Right renal pelvis (tissue), 4 donors: ENCODE measurements at regions not wholly inside any gene's neighbourhood (a gene's known extent, or its start where the extent isn't known, plus 50 kb on each side); places are given as distances from the start of the nearest gene placed in this dataset.
"Not testable (repeated sequence)": the region's sequence is repeated elsewhere in the genome, so short reads cannot be mapped to it uniquely, and the experiment has no call there.

Source experiments
- DNase-seq, 4 donors: peaks; one replicate each; pipeline ENCODE4 v3.0.0-alpha.2; 2013; ENCODE audit warnings: low read depth in 4 of 4, low spot score in 3 of 4, missing footprints in 1 of 4

GRCh38 chr19:28703400-28703956 is 509.5 kb downstream of the UQCRFS1 start:
- no peak for DNase-seq

GRCh38 chr19:28701491-28701890 is 511.5 kb downstream of the UQCRFS1 start:
- no peak for DNase-seq

DNA sequence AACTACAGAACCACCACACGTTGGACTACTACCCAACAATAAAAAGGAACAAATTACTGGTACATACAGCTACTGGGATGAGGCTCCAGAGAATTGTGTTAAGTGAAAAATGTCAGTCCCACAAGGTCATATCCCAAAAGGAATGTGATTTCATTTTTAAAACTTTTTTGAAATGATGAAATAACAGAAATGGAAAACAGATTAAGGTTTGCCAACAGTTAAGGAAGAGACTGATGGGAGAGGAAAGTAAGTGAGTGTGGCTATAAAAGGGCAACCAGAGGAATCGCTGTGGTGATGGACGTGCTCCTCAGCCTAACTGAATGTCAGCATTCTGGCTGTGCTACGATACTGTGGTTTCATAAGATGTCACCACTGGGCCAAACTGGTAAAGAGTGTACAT is 512.8 kb downstream of the UQCRFS1 start:
- no peak for DNase-seq

- no peak for DNase-seq
Measured at GRCh38 chr19:28697308-28697707, 515.6 kb downstream of the UQCRFS1 start.

GRCh38 chr19:28694812-28695211 is 518.1 kb downstream of the UQCRFS1 start:
- DNase-seq, result no peak

- no peak for DNase-seq
Measured at GRCh38 chr19:28691683-28692082, 521.3 kb downstream of the UQCRFS1 start.

DNA sequence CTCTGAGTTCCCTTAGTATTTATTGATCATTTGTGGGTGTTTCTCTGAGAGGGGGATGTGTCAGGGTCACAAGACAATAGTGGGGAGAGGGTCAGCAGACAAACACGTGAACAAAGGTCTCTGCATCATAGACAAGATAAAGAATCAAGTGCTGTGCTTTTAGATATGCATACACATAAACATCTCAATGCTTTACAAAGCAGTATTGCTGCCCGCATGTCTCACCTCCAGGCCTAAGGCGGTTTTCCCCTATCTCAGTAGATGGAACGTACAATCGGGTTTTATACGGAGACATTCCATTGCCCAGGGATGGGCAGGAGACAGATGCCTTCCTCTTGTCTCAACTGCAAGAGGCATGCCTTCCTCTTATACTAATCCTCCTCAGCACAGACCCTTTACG is 523.5 kb downstream of the UQCRFS1 start:
- DNase-seq, result not testable (repeated sequence)

- DNase-seq, result no peak
Measured at GRCh38 chr19:28687296-28687695, 525.7 kb downstream of the UQCRFS1 start.

DNA sequence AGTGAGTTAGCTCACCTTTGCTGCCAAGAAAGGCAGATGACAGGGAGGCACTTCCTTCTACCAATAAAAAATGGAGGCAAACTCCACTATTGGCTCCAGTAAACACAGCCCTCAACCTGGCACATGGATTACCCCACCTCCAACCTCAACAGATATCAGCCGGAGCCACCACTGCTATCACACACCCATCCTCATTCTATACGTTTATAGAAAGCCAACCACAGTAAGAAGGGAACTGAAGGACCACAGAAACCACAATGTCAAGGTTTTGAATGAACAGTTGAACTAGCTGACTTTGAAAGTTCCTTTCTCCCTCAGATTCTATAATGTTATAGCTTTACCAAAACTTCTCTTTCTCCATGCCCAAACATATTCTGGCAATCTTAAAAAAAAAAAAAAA is 526.2 kb downstream of the UQCRFS1 start:
- no peak for DNase-seq

- DNase-seq, result no peak
Measured at GRCh38 chr19:28685802-28686201, 527.1 kb downstream of the UQCRFS1 start.

- DNase-seq, result not testable (repeated sequence)
Measured at GRCh38 chr19:28685077-28685476, 527.9 kb downstream of the UQCRFS1 start.

- no peak for DNase-seq
Measured at GRCh38 chr19:28680111-28680510, 532.8 kb downstream of the UQCRFS1 start.

DNA sequence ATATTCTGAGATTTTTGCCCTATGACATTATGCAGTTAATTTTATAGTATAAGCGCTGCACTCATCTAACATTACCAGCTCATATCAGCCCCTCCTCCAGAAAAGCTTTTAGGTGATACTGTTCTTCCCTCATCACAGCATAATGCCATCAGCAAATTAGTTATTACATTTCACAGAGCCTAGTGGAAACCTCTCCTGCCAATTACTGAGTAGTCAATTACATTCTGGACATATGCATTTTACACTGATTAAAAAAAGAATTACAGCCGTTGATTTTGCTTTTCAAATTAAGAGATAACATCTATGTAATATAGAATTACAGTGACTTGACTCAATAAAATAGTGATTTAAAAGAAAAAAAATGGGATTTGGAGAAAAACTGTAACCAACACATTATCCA is 542.1 kb downstream of the UQCRFS1 start:
- DNase-seq, result no peak

GRCh38 chr19:28669804-28670203 is 543.1 kb downstream of the UQCRFS1 start:
- no peak for DNase-seq

DNA sequence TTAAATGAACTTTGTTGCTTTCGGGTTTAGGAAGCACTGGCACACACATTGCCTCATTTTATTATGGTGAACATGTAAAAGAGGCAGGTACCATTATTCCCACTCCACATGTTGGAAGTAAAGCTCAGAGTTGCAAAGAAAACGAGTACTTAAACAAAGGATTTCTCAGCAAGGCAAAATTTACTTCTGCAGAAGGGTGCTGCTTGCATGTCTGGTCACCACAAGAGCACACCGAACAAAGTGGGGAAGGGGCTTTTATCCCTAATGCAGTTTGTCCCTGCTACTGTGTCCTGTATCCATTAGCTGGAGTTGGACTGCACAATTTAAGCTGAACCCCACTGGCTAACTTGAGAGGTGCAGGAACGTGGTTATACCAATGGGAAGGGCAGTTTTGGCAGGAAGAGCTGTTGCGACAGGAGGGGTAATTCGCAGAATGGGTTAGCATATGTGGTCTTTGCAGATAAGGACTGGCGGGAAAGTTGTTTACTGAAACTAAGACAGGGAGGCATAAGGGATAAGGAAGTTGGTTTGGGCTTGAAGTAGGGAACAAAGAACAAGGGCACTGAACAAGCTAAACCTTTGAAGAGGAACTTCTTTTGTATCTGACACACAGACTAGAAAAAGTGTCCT is 545.5 kb downstream of the UQCRFS1 start:
- no peak for DNase-seq

DNA sequence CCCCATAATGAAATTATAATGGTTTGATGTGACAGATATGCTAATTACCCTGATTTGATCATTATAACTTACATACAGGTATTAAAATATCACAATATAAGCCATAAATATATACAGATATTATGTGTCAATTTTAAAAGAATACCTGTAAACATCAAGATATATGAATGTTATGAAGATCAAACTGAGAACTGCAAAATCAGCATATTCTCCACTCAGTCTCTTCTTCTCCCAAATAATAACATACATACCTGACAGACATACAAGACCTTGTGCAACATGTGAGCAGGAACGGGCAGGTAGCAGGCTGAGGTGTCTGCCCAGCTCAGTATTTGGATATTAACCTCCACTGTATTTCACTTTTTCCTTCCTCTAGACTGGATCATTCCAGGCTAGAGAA is 547.2 kb downstream of the UQCRFS1 start:
- DNase-seq, result no peak

DNA sequence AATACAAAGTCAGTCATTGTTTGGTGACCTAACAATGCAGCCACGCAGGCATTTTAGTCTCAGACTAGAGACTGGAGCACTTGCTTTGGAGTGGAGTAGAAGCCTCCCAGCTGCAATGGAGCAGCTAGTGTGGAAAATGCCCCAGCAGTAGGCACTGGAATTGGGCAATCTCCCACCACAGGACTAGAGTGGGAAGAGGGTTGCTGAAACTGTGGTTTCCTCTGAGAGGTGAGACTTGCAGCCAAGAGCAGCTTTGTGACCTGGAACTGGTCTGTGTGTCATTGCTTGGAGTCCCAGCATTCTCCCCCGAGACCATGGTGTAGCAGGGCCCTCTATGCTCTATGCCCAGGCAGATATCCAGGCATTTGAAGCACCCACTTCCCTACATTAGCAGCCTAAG is 556.3 kb downstream of the UQCRFS1 start:
- no peak for DNase-seq

GRCh38 chr19:28655054-28655453 is 557.9 kb downstream of the UQCRFS1 start:
- no peak for DNase-seq

DNA sequence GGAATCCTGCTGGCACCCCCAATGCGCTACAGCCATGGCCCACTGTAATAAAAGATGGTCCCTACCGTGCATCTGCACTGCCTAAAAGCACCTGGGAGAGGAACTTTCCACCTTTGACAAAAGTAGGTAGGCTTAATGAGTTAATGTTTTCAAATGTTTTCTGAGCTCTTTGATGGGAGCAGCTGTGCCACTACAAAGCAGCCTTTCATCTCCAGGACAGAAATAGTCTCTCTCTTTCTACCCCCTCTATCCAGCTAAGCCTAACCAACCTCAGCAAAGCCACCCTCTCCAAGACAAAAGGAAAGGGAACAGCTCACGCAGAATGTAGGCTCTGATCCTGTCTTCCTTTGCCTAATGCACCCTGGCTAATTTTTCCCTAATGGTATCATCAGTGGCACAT is 560.2 kb downstream of the UQCRFS1 start:
- no peak for DNase-seq

- no peak for DNase-seq
Measured at GRCh38 chr19:28646629-28647028, 566.3 kb downstream of the UQCRFS1 start.

DNA sequence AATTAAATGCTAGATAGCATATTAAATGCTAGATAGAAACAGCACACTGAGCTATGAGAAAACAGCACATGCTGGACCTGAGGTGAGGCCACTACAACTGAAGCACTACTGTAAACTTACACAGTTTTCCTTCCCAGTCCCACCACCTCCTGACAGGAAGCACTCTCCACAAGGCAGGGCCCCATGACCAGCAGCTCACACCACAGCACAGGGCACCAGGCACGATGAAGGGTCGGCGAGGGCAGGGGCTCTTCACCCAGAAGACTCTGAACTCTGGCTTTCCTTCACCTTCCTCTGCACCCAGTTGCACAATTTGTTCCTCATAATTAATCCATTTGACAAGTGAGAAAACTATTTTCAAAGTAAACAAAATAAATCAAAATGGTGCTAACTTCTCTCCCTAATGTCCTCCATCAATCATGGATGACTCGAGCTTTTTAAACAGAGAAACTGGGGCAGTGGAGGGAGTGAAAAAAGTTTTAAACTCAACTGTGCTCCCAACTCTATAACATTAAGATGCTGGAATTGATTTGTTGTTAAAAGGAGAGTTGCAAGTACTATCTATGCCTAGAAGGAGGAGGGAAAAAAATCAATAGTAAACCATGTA is 568.7 kb downstream of the UQCRFS1 start:
- DNase-seq, result peak in 1 of 4 donors; percentile 3
